T47D (cell line): ENCODE measurements at regions not wholly inside any gene's neighbourhood (a gene's known extent, or its start where the extent isn't known, plus 50 kb on each side); places are given as distances from the start of the nearest gene placed in this dataset.

Source experiments
- DNase-seq, 2 experiments: peaks; one replicate each; pipeline versions ENCODE4 v3.0.0 to v3.0.0-alpha.2; 2011 to 2012; ENCODE audit warnings: low read depth in 1 of 2, low spot score in 1 of 2
- JUND ChIP-seq: IDR thresholded peaks from 2 replicates; pipeline ENCODE4 v1.6.1; 2012; ENCODE audit warnings: low read depth
- in situ Hi-C: cut with HindIII; loops from 2 replicates; pipeline ENCODE4 v1.10.0; 2016; ENCODE audit warnings: low sequenced_read_pairs, low pct_unique_long_range_greater_than_20kb

GRCh38 chr20:58162986-58163385 is 65.5 kb downstream of the ANKRD60 start:
- DNase-seq: no peak
- in situ Hi-C loops: no loop called here
- TF ChIP-seq JUND: no peak

- in situ Hi-C loops: no loop called here
- no peak for DNase-seq
- no peak for TF ChIP-seq JUND
These were observed 67.3 kb downstream of the ANKRD60 start for GRCh38 chr20:58161192-58161591.

GRCh38 chr20:58160451-58161061 is 67.9 kb downstream of the ANKRD60 start:
- in situ Hi-C loops: no loop called here
- no peak for TF ChIP-seq JUND
- no peak for DNase-seq

- no peak for TF ChIP-seq JUND
- no peak for DNase-seq
- in situ Hi-C loops: no loop called here
These were observed 73.1 kb downstream of the ANKRD60 start for GRCh38 chr20:58155148-58155925.

GRCh38 chr20:58154113-58154512 is 74.3 kb downstream of the ANKRD60 start:
- in situ Hi-C loops: no loop called here
- no peak for TF ChIP-seq JUND
- no peak for DNase-seq

GRCh38 chr20:58153121-58153520 is 75.3 kb downstream of the ANKRD60 start:
- in situ Hi-C loops: no loop called here
- TF ChIP-seq JUND: no peak
- DNase-seq: no peak

GRCh38 chr20:58150772-58151171 is 77.7 kb downstream of the ANKRD60 start:
- in situ Hi-C loops: no loop called here
- no peak for TF ChIP-seq JUND
- no peak for DNase-seq

GRCh38 chr20:58149437-58150091 is 78.9 kb downstream of the ANKRD60 start:
- in situ Hi-C loops: no loop called here
- DNase-seq: no peak
- TF ChIP-seq JUND: no peak

GRCh38 chr20:58148891-58149290 is 79.6 kb downstream of the ANKRD60 start:
- in situ Hi-C loops: no loop called here
- DNase-seq: no peak
- no peak for TF ChIP-seq JUND

GRCh38 chr20:58147628-58148370 is 80.7 kb downstream of the ANKRD60 start:
- no peak for DNase-seq
- no peak for TF ChIP-seq JUND
- in situ Hi-C loops: no loop called here

GRCh38 chr20:58146746-58147140 is 81.7 kb downstream of the ANKRD60 start:
- in situ Hi-C loops: no loop called here
- no peak for TF ChIP-seq JUND
- no peak for DNase-seq

GRCh38 chr20:58146081-58146745 is 82.2 kb downstream of the ANKRD60 start:
- no peak for TF ChIP-seq JUND
- in situ Hi-C loops: no loop called here
- no peak for DNase-seq
